Liver (tissue), 8 donors: ENCODE measurements at regions not wholly inside any gene's neighbourhood (a gene's known extent, or its start where the extent isn't known, plus 50 kb on each side); places are given as distances from the start of the nearest gene placed in this dataset.

Source experiments
- DNase-seq: peaks from one replicate; pipeline ENCODE4 v3.0.0-alpha.2; 2017; ENCODE audit warnings: low spot score
- H3K27ac ChIP-seq, 2 donors: one replicate each; pipeline ENCODE4 v1.7.0; 2013; ENCODE audit warnings: inconsistent platforms in 2 of 2, low read length in 2 of 2, control low read depth in 1 of 2, low read depth in 1 of 2, mild to moderate bottlenecking in 1 of 2
- H3K27me3 ChIP-seq, 4 donors: one replicate each; pipeline versions ENCODE4 v1.6.1 to v1.7.0; 2013; ENCODE audit warnings: low read length in 3 of 4, inconsistent platforms in 1 of 4, mild to moderate bottlenecking in 1 of 4, moderate library complexity in 1 of 4; ENCODE audit not compliant: control insufficient read depth in 4 of 4, insufficient read depth in 4 of 4
- H3K36me3 ChIP-seq, 4 donors: one replicate each; pipeline versions ENCODE4 v1.6.1 to v1.7.0; 2013; ENCODE audit warnings: low read length in 3 of 4, mild to moderate bottlenecking in 3 of 4, low read depth in 1 of 4, moderate library complexity in 1 of 4; ENCODE audit not compliant: control insufficient read depth in 4 of 4, insufficient read depth in 3 of 4
- H3K4me1 ChIP-seq, 4 donors: one replicate each; pipeline versions ENCODE4 v1.6.1 to v1.7.0; 2013; ENCODE audit warnings: low read length in 3 of 4, mild to moderate bottlenecking in 3 of 4, moderate library complexity in 1 of 4; ENCODE audit not compliant: control insufficient read depth in 4 of 4, insufficient read depth in 4 of 4
- H3K4me3 ChIP-seq, 3 donors: one replicate each; pipeline versions ENCODE4 v1.6.1 to v1.7.0; 2013; ENCODE audit warnings: low read length in 3 of 3, control low read depth in 1 of 3, low read depth in 1 of 3, mild to moderate bottlenecking in 1 of 3
- H3K9ac ChIP-seq, 2 donors: one replicate each; pipeline ENCODE4 v1.7.0; 2013; ENCODE audit warnings: low read length in 2 of 2, mild to moderate bottlenecking in 2 of 2, moderate library complexity in 2 of 2, control low read depth in 1 of 2, low read depth in 1 of 2
- H3K9me3 ChIP-seq, 4 donors: one replicate each; pipeline versions ENCODE4 v1.6.1 to v1.7.0; 2013; ENCODE audit warnings: low read length in 3 of 4; ENCODE audit not compliant: control insufficient read depth in 4 of 4
- EGR1 ChIP-seq, 2 donors: IDR thresholded peaks; 2 replicates each; pipeline ENCODE4 v1.6.1; 2016 to 2018; ENCODE audit warnings: antibody characterized with exemption in 2 of 2, low read depth in 2 of 2
- FOXA1 ChIP-seq: IDR thresholded peaks from 2 replicates; pipeline ENCODE4 v1.6.1; 2016; ENCODE audit warnings: antibody characterized with exemption
- FOXA2 ChIP-seq: IDR thresholded peaks from 2 replicates; pipeline ENCODE4 v1.6.1; 2016; ENCODE audit warnings: antibody characterized with exemption
- GABPA ChIP-seq, 2 donors: IDR thresholded peaks in 1 of 2; conservative IDR thresholded peaks in 1 of 2; 2 replicates each; pipeline ENCODE4 v1.6.1; 2016; ENCODE audit warnings: antibody characterized with exemption in 2 of 2, mild to moderate bottlenecking in 1 of 2, moderate library complexity in 1 of 2
- HNF4A ChIP-seq, 2 donors: conservative IDR thresholded peaks; 2 replicates each; pipeline ENCODE4 v1.6.1; 2016; ENCODE audit warnings: antibody characterized with exemption in 2 of 2, mild to moderate bottlenecking in 2 of 2
- HNF4G ChIP-seq: IDR thresholded peaks from 2 replicates; pipeline ENCODE4 v1.6.1; 2016; ENCODE audit warnings: antibody characterized with exemption
- JUND ChIP-seq, 2 donors: IDR thresholded peaks; 2 replicates each; pipeline ENCODE4 v1.6.1; 2016; ENCODE audit warnings: antibody characterized with exemption in 2 of 2
- NR2F2 ChIP-seq: IDR thresholded peaks from 2 replicates; pipeline ENCODE4 v1.6.1; 2016; ENCODE audit warnings: antibody characterized with exemption
- RAD21 ChIP-seq, 2 donors: IDR thresholded peaks; 2 replicates each; pipeline ENCODE4 v1.6.1; 2016; ENCODE audit warnings: antibody characterized with exemption in 2 of 2, mild to moderate bottlenecking in 2 of 2
- REST ChIP-seq: IDR thresholded peaks from 2 replicates; pipeline ENCODE4 v1.6.1; 2016; ENCODE audit warnings: antibody characterized with exemption, mild to moderate bottlenecking
- RXRA ChIP-seq, 2 donors: IDR thresholded peaks; 2 replicates each; pipeline ENCODE4 v1.6.1; 2017 to 2018; ENCODE audit warnings: antibody characterized with exemption in 2 of 2, mild to moderate bottlenecking in 1 of 2
- SP1 ChIP-seq: IDR thresholded peaks from 2 replicates; pipeline ENCODE4 v1.6.1; 2018; ENCODE audit warnings: antibody characterized with exemption, mild to moderate bottlenecking
- TAF1 ChIP-seq: conservative IDR thresholded peaks from 2 replicates; pipeline ENCODE4 v1.6.1; 2016; ENCODE audit warnings: antibody characterized with exemption, mild to moderate bottlenecking
- YY1 ChIP-seq: IDR thresholded peaks from 2 replicates; pipeline ENCODE4 v1.6.1; 2016; ENCODE audit warnings: antibody characterized with exemption, mild to moderate bottlenecking
- ZBTB33 ChIP-seq: IDR thresholded peaks from 2 replicates; pipeline ENCODE4 v1.6.1; 2016; ENCODE audit warnings: antibody characterized with exemption
- WGBS: extraction: QIAGEN DNeasy Blood & Tissue Kit; methylation state at CpG from one replicate; pipeline ENCODE4 v1.1.7; 2013; 5-methylcytosine and 5-hydroxymethylcytosine counted together
- TF ChIP-seq, protein P1 (sequence below): IDR thresholded peaks from 2 replicates; pipeline ENCODE4 v1.6.1; 2016; ENCODE audit warnings: antibody characterized with exemption
- TF ChIP-seq, protein P2 (sequence below): fragments of 150-350 bp; IDR thresholded peaks from 2 replicates; pipeline ENCODE4 v1.5.1; 2017; ENCODE audit warnings: improper control_type of control experiment, low read depth, low read length; ENCODE audit not compliant: missing input control
- TF ChIP-seq, protein P3 (sequence below): IDR thresholded peaks from 2 replicates; pipeline ENCODE4 v1.6.1; 2016; ENCODE audit warnings: antibody characterized with exemption
- donor health status: healthy.
- donor health status: healthy.
- donor health status: healthy.
- donor health status: healthy.
- donor health status: healthy.

DNA sequence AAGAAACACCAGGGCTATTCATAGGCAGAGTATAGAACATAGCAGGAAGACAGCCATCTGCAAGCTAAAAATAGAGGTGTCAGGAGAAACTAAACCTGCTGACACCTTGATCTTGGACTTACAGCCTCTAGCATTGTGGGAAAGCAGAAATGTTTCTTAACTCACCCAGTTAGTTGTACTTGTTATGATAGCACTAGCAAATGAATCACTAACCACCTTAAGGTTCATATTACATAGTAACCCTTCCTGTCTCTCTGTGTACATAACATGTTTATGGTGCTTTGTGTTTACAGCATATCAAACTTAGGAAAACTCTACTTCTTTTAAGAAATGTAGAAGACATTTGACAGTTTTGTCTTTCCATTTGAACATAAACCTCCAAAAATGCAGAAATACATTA lies 1031.3 kb downstream of the FSCB start (continued):
- TF ChIP-seq RAD21 (IDR thresholded peaks at IDR 0.05), result no peak

- no peak overlapping the region for H3K27ac ChIP-seq
- no peak overlapping the region for H3K9ac ChIP-seq
- WGBS, result 63% methylated on average over 1 of the region's 1 CpG
- no peak for TF ChIP-seq FOXA2
- TF ChIP-seq REST, result no peak
- no peak for TF ChIP-seq NR2F2
- no peak for TF ChIP-seq HNF4G
- TF ChIP-seq RXRA (IDR thresholded peaks at IDR 0.05), result no peak
- no peak for TF ChIP-seq RAD21 (IDR thresholded peaks at IDR 0.05)
- TF ChIP-seq TAF1, result no peak
- TF ChIP-seq, protein P1, sequence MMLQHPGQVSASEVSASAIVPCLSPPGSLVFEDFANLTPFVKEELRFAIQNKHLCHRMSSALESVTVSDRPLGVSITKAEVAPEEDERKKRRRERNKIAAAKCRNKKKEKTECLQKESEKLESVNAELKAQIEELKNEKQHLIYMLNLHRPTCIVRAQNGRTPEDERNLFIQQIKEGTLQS, result no peak
- no peak for TF ChIP-seq SP1
- TF ChIP-seq, protein P2, sequence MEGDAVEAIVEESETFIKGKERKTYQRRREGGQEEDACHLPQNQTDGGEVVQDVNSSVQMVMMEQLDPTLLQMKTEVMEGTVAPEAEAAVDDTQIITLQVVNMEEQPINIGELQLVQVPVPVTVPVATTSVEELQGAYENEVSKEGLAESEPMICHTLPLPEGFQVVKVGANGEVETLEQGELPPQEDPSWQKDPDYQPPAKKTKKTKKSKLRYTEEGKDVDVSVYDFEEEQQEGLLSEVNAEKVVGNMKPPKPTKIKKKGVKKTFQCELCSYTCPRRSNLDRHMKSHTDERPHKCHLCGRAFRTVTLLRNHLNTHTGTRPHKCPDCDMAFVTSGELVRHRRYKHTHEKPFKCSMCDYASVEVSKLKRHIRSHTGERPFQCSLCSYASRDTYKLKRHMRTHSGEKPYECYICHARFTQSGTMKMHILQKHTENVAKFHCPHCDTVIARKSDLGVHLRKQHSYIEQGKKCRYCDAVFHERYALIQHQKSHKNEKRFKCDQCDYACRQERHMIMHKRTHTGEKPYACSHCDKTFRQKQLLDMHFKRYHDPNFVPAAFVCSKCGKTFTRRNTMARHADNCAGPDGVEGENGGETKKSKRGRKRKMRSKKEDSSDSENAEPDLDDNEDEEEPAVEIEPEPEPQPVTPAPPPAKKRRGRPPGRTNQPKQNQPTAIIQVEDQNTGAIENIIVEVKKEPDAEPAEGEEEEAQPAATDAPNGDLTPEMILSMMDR, result no peak
- H3K9me3 ChIP-seq, result no peaks in the 10 kb centered on the region
- no peaks in the 10 kb centered on the region for H3K27me3 ChIP-seq
- no peak for DNase-seq
- H3K36me3 ChIP-seq, result no peaks in the 10 kb centered on the region
- no peaks in the 10 kb centered on the region for H3K4me1 ChIP-seq
- no peak overlapping the region for H3K4me3 ChIP-seq
Observed at GRCh38 chr14:43471595-43471994, 1035.5 kb downstream of the FSCB start.

GRCh38 chr14:43464968-43465367 lies 1042.1 kb downstream of the FSCB start:
- TF ChIP-seq HNF4G (no peak), YY1 (no peak), RAD21 (IDR thresholded peaks at IDR 0.05) (no peak), SP1 (no peak), EGR1 (IDR thresholded peaks at IDR 0.05; ENCODE audit: low read depth in 2 of 2) (no peak), ZBTB33 (no peak), FOXA2 (no peak), GABPA (IDR thresholded peaks at IDR 0.05 in 1 of 2, conservative IDR thresholded peaks at IDR 0.05 in 1 of 2) (no peak), RXRA (IDR thresholded peaks at IDR 0.05) (no peak), REST (no peak), JUND (IDR thresholded peaks at IDR 0.05) (no peak), FOXA1 (no peak), HNF4A (conservative IDR thresholded peaks at IDR 0.05) (no peak)
- TF ChIP-seq, protein P3, sequence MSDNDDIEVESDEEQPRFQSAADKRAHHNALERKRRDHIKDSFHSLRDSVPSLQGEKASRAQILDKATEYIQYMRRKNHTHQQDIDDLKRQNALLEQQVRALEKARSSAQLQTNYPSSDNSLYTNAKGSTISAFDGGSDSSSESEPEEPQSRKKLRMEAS, result no peak
- TF ChIP-seq, protein P1, result no peak
- 62% methylated on average over 1 of the region's 1 CpG for WGBS

More at GRCh38 chr14:43464968-43465367, 1042.1 kb downstream of the FSCB start:
- Histone ChIP-seq H3K4me1 (no peaks in the 10 kb centered on the region), H3K9ac (no peak overlapping the region), H3K36me3 (no peaks in the 10 kb centered on the region), H3K4me3 (no peak overlapping the region), H3K27ac (no peak overlapping the region), H3K9me3 (no peaks in the 10 kb centered on the region), H3K27me3 (no peaks in the 10 kb centered on the region)
- DNase-seq, result no peak
